Activated naive CD4-positive, alpha-beta T cell treated with anti-CD3 and anti-CD28 coated beads for 36 hours (primary cell): ENCODE measurements at regions not wholly inside any gene's neighbourhood (a gene's known extent, or its start where the extent isn't known, plus 50 kb on each side); places are given as distances from the start of the nearest gene placed in this dataset.

Source experiments
- CTCF ChIA-PET: fragments of 350-600 bp; sonication (Branson Sonifier 250); formaldehyde crosslinking; loops from one replicate; lab custom pipeline; 2021; ENCODE audit warnings: antibody characterized with exemption; lab: Charles Lee
- DNase-seq: peaks from one replicate; pipeline ENCODE4 v3.0.0-alpha.2; 2020
- H3K27ac Mint-ChIP-seq: one replicate; pipeline ENCODE4 v1.8.0; 2021; ENCODE audit warnings: mild to moderate bottlenecking, mixed read lengths
- H3K27me3 Mint-ChIP-seq: one replicate; pipeline ENCODE4 v1.8.0; 2021; ENCODE audit warnings: low read depth, mixed read lengths
- H3K36me3 Mint-ChIP-seq: one replicate; pipeline ENCODE4 v1.8.0; 2021; ENCODE audit warnings: low read depth, mixed read lengths
- H3K4me1 Mint-ChIP-seq: one replicate; pipeline ENCODE4 v1.8.0; 2021; ENCODE audit warnings: low read depth, mixed read lengths
- H3K4me3 Mint-ChIP-seq: one replicate; pipeline ENCODE4 v1.8.0; 2021; ENCODE audit warnings: mild to moderate bottlenecking, moderate library complexity, mixed read lengths
- H3K9me3 Mint-ChIP-seq: one replicate; pipeline ENCODE4 v1.8.0; 2021; ENCODE audit warnings: mixed read lengths
- intact Hi-C: fragments of 100-400 bp; cut with micrococcal nuclease; formaldehyde crosslinking; loops from one replicate; pipeline ENCODE4 v1.15.1; 2023

DNA sequence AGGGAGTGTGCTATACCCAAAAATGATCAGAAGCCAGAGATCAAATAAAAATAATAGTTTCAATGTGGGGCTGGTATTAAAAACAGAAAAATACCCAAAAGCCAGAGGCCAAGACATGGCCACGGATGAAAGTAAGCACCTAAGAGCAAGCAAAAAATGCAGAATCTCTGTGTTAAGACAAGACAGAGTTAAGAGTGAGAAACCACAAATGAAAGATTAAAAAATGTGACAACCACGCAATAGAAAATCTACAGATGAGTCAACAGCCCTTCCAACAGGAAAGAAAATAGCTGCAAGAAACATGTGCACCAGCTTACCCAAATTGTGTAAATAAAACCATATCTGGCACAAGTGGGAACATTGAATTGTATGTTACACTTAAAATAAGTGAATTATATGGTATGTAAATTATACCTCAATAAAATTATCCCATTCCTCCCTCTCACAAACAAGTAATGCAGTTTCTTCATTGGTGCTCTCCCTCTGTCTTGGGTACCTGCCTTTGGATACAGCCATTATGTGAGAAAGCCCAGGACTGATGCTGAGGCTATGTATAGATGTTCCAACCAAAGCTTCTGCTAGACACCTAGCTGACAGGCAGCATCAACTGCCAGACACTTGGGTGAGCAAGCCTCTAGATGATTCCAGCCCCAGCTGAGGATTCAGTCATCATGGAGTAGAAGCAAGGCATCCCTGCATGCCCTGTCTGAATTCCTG lies 55.3 kb upstream of the UFL1 start:
- DNase-seq = no peak
- H3K36me3 Mint-ChIP-seq = no peaks in the 10 kb centered on the region
- H3K27ac Mint-ChIP-seq = no peak overlapping the region
- H3K4me3 Mint-ChIP-seq = no peak overlapping the region
- CTCF ChIA-PET = interaction anchor here (0.7 to 2.0 kb wide), 2 partner anchors 38 to 282 kb away, joined by 3 to 4 read pairs; no protein-coding TSS in a partner anchor
- peaks cover 10% of the 10 kb centered on the region for H3K4me1 Mint-ChIP-seq
- no peaks in the 10 kb centered on the region for H3K9me3 Mint-ChIP-seq
- H3K27me3 Mint-ChIP-seq = peaks cover 4% of the 10 kb centered on the region
- intact Hi-C loops = loop anchor here (2.0 to 5.0 kb wide), 3 partner anchors 54 to 581 kb away; partner anchors contain the start of gene UFL1

DNA sequence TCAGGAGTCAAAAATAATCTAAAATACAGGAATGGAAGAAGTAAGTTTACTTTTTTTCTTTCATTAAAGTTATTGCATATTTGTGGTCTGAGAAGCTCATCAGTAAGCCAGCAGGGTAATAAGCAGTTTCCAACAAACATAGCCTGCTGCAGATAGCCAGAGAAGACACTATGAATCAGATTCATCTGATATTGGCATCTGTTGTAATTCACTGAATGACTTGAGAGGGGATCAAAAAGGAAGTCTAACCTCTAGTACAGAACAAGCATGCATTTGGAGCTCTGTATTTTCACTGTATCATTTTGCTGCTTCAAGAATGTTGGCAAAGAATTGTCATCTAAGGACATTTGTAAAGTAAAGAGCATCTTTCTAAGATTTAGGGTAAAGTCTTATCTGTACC lies 53.8 kb upstream of the UFL1 start:
- intact Hi-C loops = loop anchor here (2.0 to 5.0 kb wide), 4 partner anchors 53 to 1103 kb away; partner anchors contain the start of gene UFL1
- CTCF ChIA-PET = interaction anchor here (0.7 to 2.0 kb wide), 3 partner anchors 36 to 376 kb away, joined by 3 to 4 read pairs (median 3); no protein-coding TSS in a partner anchor
- Mint-ChIP-seq H3K27me3 (peaks cover 4% of the 10 kb centered on the region), H3K4me1 (peaks cover 10% of the 10 kb centered on the region), H3K9me3 (peaks cover 4% of the 10 kb centered on the region), H3K36me3 (no peaks in the 10 kb centered on the region), H3K4me3 (no peak overlapping the region), H3K27ac (no peak overlapping the region)
- DNase-seq = no peak

DNA sequence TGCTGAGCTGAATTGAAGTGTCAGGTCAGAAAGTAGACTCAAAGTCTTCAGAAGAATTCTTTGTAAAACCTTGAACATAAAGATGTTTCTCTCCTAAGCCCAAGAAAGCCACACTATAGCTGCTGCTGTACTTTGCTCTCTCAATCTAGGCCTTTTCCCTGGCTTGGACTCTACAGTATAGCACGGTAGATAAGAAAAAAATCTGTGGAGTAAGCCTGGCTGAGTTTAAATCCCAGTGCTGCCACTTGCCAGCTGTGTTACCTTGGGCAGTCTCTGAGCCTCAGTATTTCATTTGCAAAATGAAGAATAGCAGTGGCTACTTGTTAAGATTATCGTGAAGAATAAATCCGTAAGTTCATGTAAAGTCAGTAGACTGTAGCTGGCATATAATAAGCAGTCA lies 53.3 kb upstream of the UFL1 start:
- intact Hi-C loops = loop anchor here (2.0 to 5.0 kb wide), 3 partner anchors 316 to 1103 kb away; no protein-coding TSS in a partner anchor
- CTCF ChIA-PET = interaction anchor here (0.7 to 2.0 kb wide), 3 partner anchors 36 to 376 kb away, joined by 3 to 4 read pairs (median 3); no protein-coding TSS in a partner anchor
- no peak for DNase-seq
- H3K36me3 Mint-ChIP-seq = no peaks in the 10 kb centered on the region
- H3K27me3 Mint-ChIP-seq = peaks cover 4% of the 10 kb centered on the region
- H3K4me1 Mint-ChIP-seq = peaks cover 10% of the 10 kb centered on the region
- no peak overlapping the region for H3K4me3 Mint-ChIP-seq
- H3K9me3 Mint-ChIP-seq = peaks cover 5% of the 10 kb centered on the region
- H3K27ac Mint-ChIP-seq = no peak overlapping the region

DNA sequence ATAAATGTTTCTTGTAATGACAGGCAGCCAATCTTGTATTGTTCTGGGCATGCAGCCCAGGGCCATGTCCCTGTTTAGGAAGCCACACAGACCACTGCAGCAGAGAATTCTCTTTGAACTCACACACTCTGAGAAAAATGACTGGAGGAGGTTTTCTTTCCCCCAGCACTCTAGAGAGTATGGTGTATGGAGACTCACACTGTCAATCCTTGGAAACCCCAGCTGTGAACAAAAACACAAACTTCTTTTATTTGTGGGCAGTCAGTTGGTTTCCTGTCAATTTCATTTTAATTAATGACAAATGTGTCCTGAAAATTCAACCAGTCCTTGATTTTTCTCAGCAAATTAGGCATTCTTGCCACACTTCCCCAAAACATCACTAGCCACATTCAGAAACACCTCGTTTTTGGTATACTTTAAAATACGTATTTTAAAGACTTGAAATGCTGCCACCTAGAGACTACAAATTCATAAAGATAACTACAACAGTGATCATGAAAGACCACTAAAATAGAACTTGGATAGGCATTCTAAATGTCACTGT lies 52.9 kb upstream of the UFL1 start:
- Mint-ChIP-seq H3K36me3 (no peaks in the 10 kb centered on the region), H3K27me3 (peaks cover 4% of the 10 kb centered on the region), H3K27ac (no peak overlapping the region), H3K9me3 (peaks cover 10% of the 10 kb centered on the region), H3K4me3 (no peak overlapping the region), H3K4me1 (peaks cover 10% of the 10 kb centered on the region)
- CTCF ChIA-PET = interaction anchor here (2.0 kb wide), 1 partner anchor 35 kb away, joined by 4 read pairs; no protein-coding TSS in a partner anchor
- no peak for DNase-seq
- intact Hi-C loops = loop anchor here (1.0 to 5.0 kb wide), 4 partner anchors 316 to 1104 kb away; no protein-coding TSS in a partner anchor

DNA sequence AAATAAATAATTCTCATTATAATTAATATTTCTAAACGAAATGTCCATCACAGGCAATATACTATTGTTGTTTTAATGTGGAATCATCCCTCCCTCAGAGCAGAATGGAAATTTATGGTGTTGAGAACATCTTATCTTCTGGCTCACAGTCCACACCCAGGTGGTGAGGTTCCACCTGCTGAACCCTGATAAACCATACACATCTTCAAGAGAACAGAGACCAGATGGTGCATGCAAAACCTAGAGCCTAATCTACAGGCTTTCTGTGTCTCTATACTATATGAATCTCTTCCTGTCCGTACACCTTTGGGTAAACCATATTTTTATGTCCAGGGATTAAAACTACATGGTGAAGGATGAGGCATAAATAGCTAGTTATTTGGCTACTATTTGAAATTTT lies 52.3 kb upstream of the UFL1 start:
- H3K4me1 Mint-ChIP-seq = peaks cover 10% of the 10 kb centered on the region
- no peak for DNase-seq
- H3K27me3 Mint-ChIP-seq = peaks cover 4% of the 10 kb centered on the region
- peaks cover 13% of the 10 kb centered on the region for H3K9me3 Mint-ChIP-seq
- intact Hi-C loops = loop anchor here (1.0 to 5.0 kb wide), 4 partner anchors 317 to 1105 kb away; no protein-coding TSS in a partner anchor
- no peak overlapping the region for H3K27ac Mint-ChIP-seq
- CTCF ChIA-PET = interaction anchor here (1.1 kb wide), 1 partner anchor 156 kb away, joined by 3 read pairs; no protein-coding TSS in a partner anchor
- no peak overlapping the region for H3K4me3 Mint-ChIP-seq
- no peaks in the 10 kb centered on the region for H3K36me3 Mint-ChIP-seq

DNA sequence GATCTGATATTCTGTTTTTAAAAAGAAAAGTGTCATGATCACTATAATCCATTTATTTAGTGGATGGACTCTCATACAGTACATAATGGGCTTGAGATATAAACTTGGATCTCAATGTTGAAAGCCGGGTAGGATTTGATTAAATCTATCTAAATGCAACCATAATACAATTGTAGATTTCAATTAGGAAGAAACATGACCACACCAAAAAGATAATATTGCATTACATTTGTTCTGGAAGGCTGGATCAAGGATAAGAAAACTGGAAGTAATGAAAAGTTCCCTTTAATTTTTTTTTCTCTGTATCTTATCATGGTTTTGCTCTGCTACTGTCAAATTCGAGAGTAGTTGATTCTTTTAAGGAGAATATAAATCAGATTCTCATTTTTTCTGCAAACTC lies 51.3 kb upstream of the UFL1 start:
- Mint-ChIP-seq H3K27ac (no peak overlapping the region), H3K4me3 (no peak overlapping the region), H3K36me3 (no peaks in the 10 kb centered on the region), H3K4me1 (peaks cover 8% of the 10 kb centered on the region), H3K9me3 (peaks cover 21% of the 10 kb centered on the region), H3K27me3 (peaks cover 4% of the 10 kb centered on the region)
- DNase-seq = no peak
- intact Hi-C loops = no loop called here
- CTCF ChIA-PET = interaction anchor here (1.1 kb wide), 1 partner anchor 157 kb away, joined by 3 read pairs; no protein-coding TSS in a partner anchor
